Trophoblast cell (in vitro differentiated cells and primary cell): ENCODE measurements at regions not wholly inside any gene's neighbourhood (a gene's known extent, or its start where the extent isn't known, plus 50 kb on each side); places are given as distances from the start of the nearest gene placed in this dataset.

ENCODE experiments used
- DNase-seq, 2 donors: peaks; one replicate each; pipeline ENCODE4 v3.0.0-alpha.2; 2016
- H2AFZ ChIP-seq: 2 replicates; pipeline ENCODE4 v1.6.1; 2013; ENCODE audit warnings: low read length, moderate library complexity, mild to moderate bottlenecking; ENCODE audit not compliant: insufficient read depth, poor library complexity
- H2AK5ac ChIP-seq: 2 replicates; pipeline ENCODE4 v1.6.1; 2013; ENCODE audit warnings: mild to moderate bottlenecking, low read length
- H2BK120ac ChIP-seq: 2 replicates; pipeline ENCODE4 v1.6.1; 2013; ENCODE audit warnings: low read length, mild to moderate bottlenecking, moderate library complexity; ENCODE audit not compliant: insufficient read depth, poor library complexity
- H2BK12ac ChIP-seq: 2 replicates; pipeline ENCODE4 v1.6.1; 2013; ENCODE audit warnings: mild to moderate bottlenecking, low read length, moderate library complexity
- H2BK5ac ChIP-seq: 2 replicates; pipeline ENCODE4 v1.6.1; 2013; ENCODE audit warnings: low read length, low read depth, moderate library complexity, mild to moderate bottlenecking; ENCODE audit not compliant: poor library complexity
- H3K14ac ChIP-seq: 2 replicates; pipeline ENCODE4 v1.6.1; 2013; ENCODE audit warnings: mild to moderate bottlenecking, low read length
- H3K18ac ChIP-seq: 2 replicates; pipeline ENCODE4 v1.6.1; 2013; ENCODE audit warnings: mild to moderate bottlenecking, low read length
- H3K23ac ChIP-seq: 2 replicates; pipeline ENCODE4 v1.6.1; 2013; ENCODE audit warnings: low read length
- H3K27ac ChIP-seq: 2 replicates; pipeline ENCODE4 v1.5.1; 2013; ENCODE audit warnings: low read depth, mild to moderate bottlenecking, inconsistent platforms, low read length, moderate library complexity
- H3K27me3 ChIP-seq: 2 replicates; pipeline ENCODE4 v1.6.1; 2013; ENCODE audit warnings: inconsistent platforms, mild to moderate bottlenecking, low read length, moderate library complexity; ENCODE audit not compliant: insufficient read depth
- H3K36me3 ChIP-seq, 2 experiments: 1 replicate in 1 of 2; 2 replicates in 1 of 2; pipeline ENCODE4 v1.6.1; 2013; ENCODE audit warnings: low read length in 2 of 2, mild to moderate bottlenecking in 2 of 2, moderate library complexity in 1 of 2; ENCODE audit not compliant: insufficient read depth in 2 of 2, control insufficient read depth in 1 of 2
- H3K4ac ChIP-seq: 2 replicates; pipeline ENCODE4 v1.6.1; 2013; ENCODE audit warnings: low read depth, mild to moderate bottlenecking, low read length, moderate library complexity
- H3K4me1 ChIP-seq, 2 experiments: 1 replicate in 1 of 2; 2 replicates in 1 of 2; pipeline ENCODE4 v1.6.1; 2013; ENCODE audit warnings: low read length in 2 of 2, mild to moderate bottlenecking in 2 of 2, moderate library complexity in 1 of 2; ENCODE audit not compliant: insufficient read depth in 2 of 2, control insufficient read depth in 1 of 2
- H3K4me2 ChIP-seq: 2 replicates; pipeline ENCODE4 v1.6.1; 2013; ENCODE audit warnings: inconsistent platforms, mild to moderate bottlenecking, low read length, moderate library complexity
- H3K4me3 ChIP-seq: 2 replicates; pipeline ENCODE4 v1.5.1; 2013; ENCODE audit warnings: mild to moderate bottlenecking, low read depth, low read length, inconsistent platforms
- H3K79me1 ChIP-seq: one replicate; pipeline ENCODE4 v1.6.1; 2013; ENCODE audit warnings: low read length
- H3K79me2 ChIP-seq: 2 replicates; pipeline ENCODE4 v1.6.1; 2013; ENCODE audit warnings: low read length, mild to moderate bottlenecking; ENCODE audit not compliant: control insufficient read depth, insufficient read depth, poor library complexity
- H3K9ac ChIP-seq: 2 replicates; pipeline ENCODE4 v1.6.1; 2013; ENCODE audit warnings: mild to moderate bottlenecking, low read length
- H3K9me3 ChIP-seq: 2 replicates; pipeline ENCODE4 v1.6.1; 2013; ENCODE audit warnings: low read depth, mild to moderate bottlenecking, control low read depth, inconsistent platforms, low read length; ENCODE audit not compliant: insufficient read depth
- H4K12ac ChIP-seq: 2 replicates; pipeline ENCODE4 v1.6.1; 2013; ENCODE audit warnings: low read depth, mild to moderate bottlenecking, low read length, moderate library complexity
- H4K8ac ChIP-seq: 2 replicates; pipeline ENCODE4 v1.6.1; 2013; ENCODE audit warnings: low read depth, mild to moderate bottlenecking, low read length, moderate library complexity
- H4K91ac ChIP-seq: one replicate; pipeline ENCODE4 v1.6.1; 2013; ENCODE audit warnings: low read depth, mild to moderate bottlenecking, low read length, moderate library complexity
- WGBS: extraction: QIAGEN DNeasy Blood & Tissue Kit; methylation state at CpG from one replicate; pipeline ENCODE4 v1.1.7; 2013; ENCODE audit warnings: missing lambda C conversion rate; ENCODE audit not compliant: insufficient read length, insufficient coverage; ENCODE audit errors: extremely low coverage; 5-methylcytosine and 5-hydroxymethylcytosine counted together

DNA sequence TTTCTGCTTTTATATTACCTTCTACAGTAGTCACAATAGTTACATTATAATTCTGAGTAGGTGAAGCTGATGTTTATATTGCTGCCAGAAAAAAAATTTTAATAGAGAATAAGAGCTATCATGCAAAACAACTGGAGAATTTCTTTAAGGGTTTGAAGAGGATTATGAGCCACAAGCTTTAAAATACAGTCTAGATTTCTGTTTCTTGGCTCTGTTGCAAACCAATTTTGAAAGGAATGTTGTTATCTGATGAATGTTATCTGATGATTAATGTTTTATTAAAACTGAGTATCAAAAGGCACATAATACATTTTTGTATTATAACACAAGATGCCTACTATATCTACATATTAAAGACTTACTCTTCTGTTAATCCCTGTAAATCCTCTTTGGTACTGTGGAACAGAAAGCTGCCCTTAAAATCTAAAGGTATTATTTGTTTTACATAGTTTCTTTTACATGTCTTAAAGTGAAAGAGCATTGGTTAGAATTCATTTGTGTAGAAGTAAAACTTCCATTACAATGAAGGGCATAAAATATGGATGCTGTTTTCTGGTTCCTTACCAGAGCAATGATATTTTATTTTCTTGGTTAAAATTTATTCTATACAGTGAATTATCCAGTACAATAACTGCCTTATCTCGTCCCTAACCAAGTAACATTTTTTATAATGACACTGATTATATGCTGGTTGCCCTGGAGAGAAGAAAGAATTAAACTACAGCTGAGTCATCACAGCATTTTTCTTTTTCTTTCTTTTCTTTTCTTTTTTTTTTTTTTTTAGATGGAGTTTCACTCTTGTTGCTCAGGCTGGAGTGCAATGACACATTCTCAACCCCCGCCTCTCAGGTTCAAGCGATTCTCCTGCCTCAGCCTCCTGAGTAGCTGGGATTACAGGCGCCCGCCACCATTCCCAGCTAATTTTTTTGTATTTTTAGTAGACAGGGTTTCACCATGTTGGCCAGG lies 205.7 kb downstream of the TANC2 start:
- no peak overlapping the region for H3K18ac ChIP-seq
- no peak overlapping the region for H3K4me2 ChIP-seq
- H2BK120ac ChIP-seq, result no peak overlapping the region
- H2AK5ac ChIP-seq, result no peak overlapping the region
- no peak overlapping the region for H4K8ac ChIP-seq
- no peak overlapping the region for H2BK5ac ChIP-seq
- H3K4ac ChIP-seq, result no peak overlapping the region
- no peaks in the 10 kb centered on the region for H3K79me1 ChIP-seq
- no peak overlapping the region for H3K27ac ChIP-seq
- no CpG with 5 or more reads among the region's 5 CpGs for WGBS
- no peak overlapping the region for H4K91ac ChIP-seq
- H4K12ac ChIP-seq, result no peak overlapping the region
- no peaks in the 10 kb centered on the region for H3K36me3 ChIP-seq
- no peak overlapping the region for H2AFZ ChIP-seq
- H3K4me3 ChIP-seq, result no peak overlapping the region
- H3K79me2 ChIP-seq, result no peaks in the 10 kb centered on the region
- no peak overlapping the region for H3K14ac ChIP-seq
- no peak overlapping the region for H3K9ac ChIP-seq
- H2BK12ac ChIP-seq, result no peak overlapping the region
- H3K9me3 ChIP-seq, result no peaks in the 10 kb centered on the region
- H3K23ac ChIP-seq, result no peak overlapping the region
- no peaks in the 10 kb centered on the region for H3K4me1 ChIP-seq
- DNase-seq, result peak; percentile 45 to 76
- H3K27me3 ChIP-seq, result no peaks in the 10 kb centered on the region

GRCh38 chr17:63173450-63173849 lies 207.4 kb downstream of the TANC2 start:
- Histone ChIP-seq H3K4me3 (no peak overlapping the region), H2AK5ac (no peak overlapping the region), H3K27me3 (no peaks in the 10 kb centered on the region), H3K4ac (no peak overlapping the region), H2BK120ac (no peak overlapping the region), H3K14ac (no peak overlapping the region), H2BK5ac (no peak overlapping the region), H2BK12ac (no peak overlapping the region), H3K4me1 (no peaks in the 10 kb centered on the region), H3K9ac (no peak overlapping the region), H3K36me3 (peaks cover 0 to 2% of the 10 kb centered on the region in 2 experiments), H4K8ac (no peak overlapping the region), H3K79me1 (no peaks in the 10 kb centered on the region), H4K91ac (no peak overlapping the region), H4K12ac (no peak overlapping the region), H3K27ac (no peak overlapping the region), H3K18ac (no peak overlapping the region), H3K23ac (no peak overlapping the region), H2AFZ (no peak overlapping the region), H3K4me2 (no peak overlapping the region), H3K79me2 (no peaks in the 10 kb centered on the region), H3K9me3 (no peaks in the 10 kb centered on the region)
- DNase-seq, result no peak
- no CpG with 5 or more reads among the region's 1 CpG for WGBS

GRCh38 chr17:63173903-63174302 lies 207.9 kb downstream of the TANC2 start:
- H3K79me2 ChIP-seq, result no peaks in the 10 kb centered on the region
- H4K12ac ChIP-seq, result no peak overlapping the region
- H4K8ac ChIP-seq, result no peak overlapping the region
- no peak overlapping the region for H3K18ac ChIP-seq
- H2BK5ac ChIP-seq, result no peak overlapping the region
- H3K9ac ChIP-seq, result no peak overlapping the region
- no peak overlapping the region for H3K4me3 ChIP-seq
- H3K4ac ChIP-seq, result no peak overlapping the region
- H2AFZ ChIP-seq, result no peak overlapping the region
- no peak overlapping the region for H2AK5ac ChIP-seq
- H3K4me2 ChIP-seq, result no peak overlapping the region
- no peak overlapping the region for H2BK12ac ChIP-seq
- H3K14ac ChIP-seq, result no peak overlapping the region
- H3K27ac ChIP-seq, result no peak overlapping the region
- H3K79me1 ChIP-seq, result no peaks in the 10 kb centered on the region
- H3K36me3 ChIP-seq, result peaks cover 0 to 2% of the 10 kb centered on the region in 2 experiments
- no peak overlapping the region for H4K91ac ChIP-seq
- no peak overlapping the region for H2BK120ac ChIP-seq
- no CpG with 5 or more reads among the region's 1 CpG for WGBS
- H3K23ac ChIP-seq, result no peak overlapping the region
- H3K27me3 ChIP-seq, result no peaks in the 10 kb centered on the region
- DNase-seq, result no peak
- no peaks in the 10 kb centered on the region for H3K9me3 ChIP-seq
- no peaks in the 10 kb centered on the region for H3K4me1 ChIP-seq

GRCh38 chr17:63178530-63178929 lies 212.5 kb downstream of the TANC2 start:
- Histone ChIP-seq H3K79me1 (no peaks in the 10 kb centered on the region), H4K8ac (no peak overlapping the region), H2BK120ac (no peak overlapping the region), H3K79me2 (no peaks in the 10 kb centered on the region), H4K12ac (no peak overlapping the region), H4K91ac (no peak overlapping the region), H3K9ac (no peak overlapping the region), H2BK5ac (no peak overlapping the region), H3K9me3 (no peaks in the 10 kb centered on the region), H2BK12ac (no peak overlapping the region), H3K14ac (no peak overlapping the region), H3K18ac (no peak overlapping the region), H3K27ac (no peak overlapping the region), H2AK5ac (no peak overlapping the region), H3K27me3 (no peaks in the 10 kb centered on the region), H3K4me3 (no peak overlapping the region), H2AFZ (no peak overlapping the region), H3K4me2 (no peak overlapping the region), H3K23ac (no peak overlapping the region), H3K4me1 (no peaks in the 10 kb centered on the region), H3K4ac (no peak overlapping the region), H3K36me3 (peaks cover 2 to 10% of the 10 kb centered on the region in 2 experiments)
- peak in 1 of 2 donors; percentile 75 for DNase-seq
- no CpG with 5 or more reads among the region's 2 CpGs for WGBS
